ENCODE measurements at regions not wholly inside any gene's neighbourhood (a gene's known extent, or its start where the extent isn't known, plus 50 kb on each side); places are given as distances from the start of the nearest gene placed in this dataset.

DNA sequence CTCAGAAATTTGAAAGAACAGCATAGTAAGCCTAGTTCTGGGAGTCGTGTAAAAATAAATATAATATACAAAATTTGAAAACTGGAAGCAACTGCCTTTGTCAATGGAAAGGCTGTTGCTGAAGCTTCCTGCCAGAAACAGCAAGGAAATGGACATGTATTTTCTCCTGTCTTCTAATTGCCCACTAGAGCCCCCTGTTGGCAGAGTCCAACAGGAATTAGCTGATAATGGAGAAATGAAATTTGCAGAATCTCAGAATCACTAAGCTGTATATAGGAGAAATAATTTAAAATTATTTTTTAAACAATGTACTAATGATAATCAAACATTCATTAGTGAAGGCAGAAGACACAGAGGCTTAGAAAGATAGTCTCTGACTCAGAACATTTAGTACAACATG lies 414.8 kb downstream of the SLC6A15 start:
- ATAC-seq: no peak
- TF ChIP-seq, protein P1, sequence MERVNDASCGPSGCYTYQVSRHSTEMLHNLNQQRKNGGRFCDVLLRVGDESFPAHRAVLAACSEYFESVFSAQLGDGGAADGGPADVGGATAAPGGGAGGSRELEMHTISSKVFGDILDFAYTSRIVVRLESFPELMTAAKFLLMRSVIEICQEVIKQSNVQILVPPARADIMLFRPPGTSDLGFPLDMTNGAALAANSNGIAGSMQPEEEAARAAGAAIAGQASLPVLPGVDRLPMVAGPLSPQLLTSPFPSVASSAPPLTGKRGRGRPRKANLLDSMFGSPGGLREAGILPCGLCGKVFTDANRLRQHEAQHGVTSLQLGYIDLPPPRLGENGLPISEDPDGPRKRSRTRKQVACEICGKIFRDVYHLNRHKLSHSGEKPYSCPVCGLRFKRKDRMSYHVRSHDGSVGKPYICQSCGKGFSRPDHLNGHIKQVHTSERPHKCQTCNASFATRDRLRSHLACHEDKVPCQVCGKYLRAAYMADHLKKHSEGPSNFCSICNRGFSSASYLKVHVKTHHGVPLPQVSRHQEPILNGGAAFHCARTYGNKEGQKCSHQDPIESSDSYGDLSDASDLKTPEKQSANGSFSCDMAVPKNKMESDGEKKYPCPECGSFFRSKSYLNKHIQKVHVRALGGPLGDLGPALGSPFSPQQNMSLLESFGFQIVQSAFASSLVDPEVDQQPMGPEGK (CRISPR knock-in tag; IDR thresholded peaks at IDR 0.05; ENCODE audit: borderline replicate concordance): no peak
- TF ChIP-seq CREB5 (CRISPR knock-in tag; IDR thresholded peaks at IDR 0.05; ENCODE audit: low read depth) (no peak), ZNF565 (CRISPR knock-in tag; conservative IDR thresholded peaks at IDR 0.05; ENCODE audit: low read depth) (no peak)

DNA sequence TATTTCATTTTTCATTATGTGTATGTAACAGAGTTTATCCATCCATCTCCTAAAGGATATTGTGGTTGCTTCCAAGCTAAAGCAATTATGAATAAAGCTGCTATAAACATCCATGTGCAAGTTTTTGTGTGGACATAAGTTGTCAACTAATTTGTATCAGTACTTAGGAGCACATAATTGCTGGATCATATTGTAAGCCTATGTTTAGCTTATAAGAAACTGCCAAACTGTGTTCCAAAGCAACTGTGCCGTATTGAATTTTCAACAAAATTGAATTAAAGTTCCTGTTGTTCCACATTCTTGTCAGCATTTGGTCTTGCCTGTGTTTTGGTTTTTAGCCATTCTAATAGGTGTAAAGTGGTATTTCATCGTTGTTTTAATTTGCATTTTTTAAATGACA lies 416.9 kb downstream of the SLC6A15 start:
- no peak for ATAC-seq
- TF ChIP-seq TSHZ2 (CRISPR knock-in tag; IDR thresholded peaks at IDR 0.05): no peak
- no peak for TF ChIP-seq ISL1 (CRISPR knock-in tag; IDR thresholded peaks at IDR 0.05)
- TF ChIP-seq TCF4 (CRISPR knock-in tag; IDR thresholded peaks at IDR 0.05; ENCODE audit: borderline replicate concordance): no peak
- TF ChIP-seq CSDC2 (CRISPR knock-in tag; IDR thresholded peaks at IDR 0.05): no peak
- no peak for TF ChIP-seq TOX (CRISPR knock-in tag; IDR thresholded peaks at IDR 0.05; ENCODE audit: borderline replicate concordance)
- TF ChIP-seq OSR1 (CRISPR knock-in tag; IDR thresholded peaks at IDR 0.05): no peak
- no peak for TF ChIP-seq RARB (CRISPR knock-in tag; IDR thresholded peaks at IDR 0.05)
- no peak for TF ChIP-seq SNAI2 (CRISPR knock-in tag; IDR thresholded peaks at IDR 0.05)
- TF ChIP-seq ZNF565 (CRISPR knock-in tag; conservative IDR thresholded peaks at IDR 0.05; ENCODE audit: low read depth): no peak
- no peak for TF ChIP-seq GLIS3 (CRISPR knock-in tag; IDR thresholded peaks at IDR 0.05)
- no peak for TF ChIP-seq ZNF8 (CRISPR knock-in tag; IDR thresholded peaks at IDR 0.05)
- TF ChIP-seq, protein P1 (CRISPR knock-in tag; IDR thresholded peaks at IDR 0.05; ENCODE audit: borderline replicate concordance): no peak
- TF ChIP-seq PPARA (CRISPR knock-in tag; IDR thresholded peaks at IDR 0.05; ENCODE audit: borderline replicate concordance): no peak
- TF ChIP-seq ARNTL (CRISPR knock-in tag; IDR thresholded peaks at IDR 0.05; ENCODE audit: borderline replicate concordance, low read depth): no peak
- no peak for TF ChIP-seq BACH2 (CRISPR knock-in tag; IDR thresholded peaks at IDR 0.05; ENCODE audit: borderline replicate concordance)
- TF ChIP-seq, protein P2, sequence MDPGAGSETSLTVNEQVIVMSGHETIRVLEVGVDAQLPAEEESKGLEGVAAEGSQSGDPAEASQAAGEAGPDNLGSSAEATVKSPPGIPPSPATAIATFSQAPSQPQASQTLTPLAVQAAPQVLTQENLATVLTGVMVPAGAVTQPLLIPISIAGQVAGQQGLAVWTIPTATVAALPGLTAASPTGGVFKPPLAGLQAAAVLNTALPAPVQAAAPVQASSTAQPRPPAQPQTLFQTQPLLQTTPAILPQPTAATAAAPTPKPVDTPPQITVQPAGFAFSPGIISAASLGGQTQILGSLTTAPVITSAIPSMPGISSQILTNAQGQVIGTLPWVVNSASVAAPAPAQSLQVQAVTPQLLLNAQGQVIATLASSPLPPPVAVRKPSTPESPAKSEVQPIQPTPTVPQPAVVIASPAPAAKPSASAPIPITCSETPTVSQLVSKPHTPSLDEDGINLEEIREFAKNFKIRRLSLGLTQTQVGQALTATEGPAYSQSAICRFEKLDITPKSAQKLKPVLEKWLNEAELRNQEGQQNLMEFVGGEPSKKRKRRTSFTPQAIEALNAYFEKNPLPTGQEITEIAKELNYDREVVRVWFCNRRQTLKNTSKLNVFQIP (CRISPR knock-in tag; IDR thresholded peaks at IDR 0.05; ENCODE audit: borderline replicate concordance, low read depth): no peak
- no peak for TF ChIP-seq CREB5 (CRISPR knock-in tag; IDR thresholded peaks at IDR 0.05; ENCODE audit: low read depth)
- TF ChIP-seq ESRRG (CRISPR knock-in tag; IDR thresholded peaks at IDR 0.05): no peak

DNA sequence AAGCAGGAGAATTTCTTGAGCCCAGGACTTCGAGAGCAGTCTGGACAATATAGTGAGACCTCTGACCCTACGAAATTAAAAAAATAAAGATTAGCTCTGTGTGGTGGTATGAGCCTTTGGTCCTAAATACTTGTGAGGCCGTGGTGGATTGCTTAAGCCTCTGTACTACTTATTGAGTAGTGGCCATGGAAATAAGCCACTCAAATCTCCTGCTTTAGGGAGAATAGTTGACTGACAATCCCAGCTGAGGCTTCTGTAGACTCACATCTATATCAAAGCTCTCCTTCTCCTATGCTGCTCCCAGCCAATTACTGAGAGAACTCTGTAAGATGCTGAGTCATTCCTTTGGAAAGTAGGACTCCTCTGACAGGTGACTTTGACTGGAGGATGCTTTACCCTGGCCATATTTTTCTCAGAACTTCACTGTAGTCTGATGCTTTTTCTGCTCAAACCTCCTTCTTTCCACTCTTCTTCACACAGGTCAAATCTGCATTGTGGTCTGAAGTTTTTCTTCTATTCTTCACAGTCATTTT lies 420.2 kb downstream of the SLC6A15 start:
- ATAC-seq: no peak
- TF ChIP-seq, protein P3, sequence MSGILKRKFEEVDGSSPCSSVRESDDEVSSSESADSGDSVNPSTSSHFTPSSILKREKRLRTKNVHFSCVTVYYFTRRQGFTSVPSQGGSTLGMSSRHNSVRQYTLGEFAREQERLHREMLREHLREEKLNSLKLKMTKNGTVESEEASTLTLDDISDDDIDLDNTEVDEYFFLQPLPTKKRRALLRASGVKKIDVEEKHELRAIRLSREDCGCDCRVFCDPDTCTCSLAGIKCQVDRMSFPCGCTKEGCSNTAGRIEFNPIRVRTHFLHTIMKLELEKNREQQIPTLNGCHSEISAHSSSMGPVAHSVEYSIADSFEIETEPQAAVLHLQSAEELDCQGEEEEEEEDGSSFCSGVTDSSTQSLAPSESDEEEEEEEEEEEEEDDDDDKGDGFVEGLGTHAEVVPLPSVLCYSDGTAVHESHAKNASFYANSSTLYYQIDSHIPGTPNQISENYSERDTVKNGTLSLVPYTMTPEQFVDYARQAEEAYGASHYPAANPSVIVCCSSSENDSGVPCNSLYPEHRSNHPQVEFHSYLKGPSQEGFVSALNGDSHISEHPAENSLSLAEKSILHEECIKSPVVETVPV (CRISPR knock-in tag; IDR thresholded peaks at IDR 0.05): no peak
- no peak for TF ChIP-seq ZNF8 (CRISPR knock-in tag; IDR thresholded peaks at IDR 0.05)
- TF ChIP-seq, protein P1 (CRISPR knock-in tag; IDR thresholded peaks at IDR 0.05; ENCODE audit: borderline replicate concordance): no peak
- no peak for TF ChIP-seq CSDC2 (CRISPR knock-in tag; IDR thresholded peaks at IDR 0.05)
- no peak for TF ChIP-seq OSR1 (CRISPR knock-in tag; IDR thresholded peaks at IDR 0.05)
- TF ChIP-seq TOX (CRISPR knock-in tag; IDR thresholded peaks at IDR 0.05; ENCODE audit: borderline replicate concordance): no peak
- TF ChIP-seq, protein P2 (CRISPR knock-in tag; IDR thresholded peaks at IDR 0.05; ENCODE audit: borderline replicate concordance, low read depth): no peak
- TF ChIP-seq BACH2 (CRISPR knock-in tag; IDR thresholded peaks at IDR 0.05; ENCODE audit: borderline replicate concordance): no peak

Data from SK-N-SH treated with all-trans-retinoic acid at 6 μM for 48 hours (cell line).